Anterior cingulate cortex (tissue), 58 donors: ENCODE measurements at regions not wholly inside any gene's neighbourhood (a gene's known extent, or its start where the extent isn't known, plus 50 kb on each side); places are given as distances from the start of the nearest gene placed in this dataset.
A peak's percentile ranks its signal among the peaks of the same experiment; 100 is the strongest.

Source experiments
- DNase-seq, 58 donors: peaks; one replicate each; lab custom pipeline; 2025; lab: John Stamatoyannopoulos, UW

DNA sequence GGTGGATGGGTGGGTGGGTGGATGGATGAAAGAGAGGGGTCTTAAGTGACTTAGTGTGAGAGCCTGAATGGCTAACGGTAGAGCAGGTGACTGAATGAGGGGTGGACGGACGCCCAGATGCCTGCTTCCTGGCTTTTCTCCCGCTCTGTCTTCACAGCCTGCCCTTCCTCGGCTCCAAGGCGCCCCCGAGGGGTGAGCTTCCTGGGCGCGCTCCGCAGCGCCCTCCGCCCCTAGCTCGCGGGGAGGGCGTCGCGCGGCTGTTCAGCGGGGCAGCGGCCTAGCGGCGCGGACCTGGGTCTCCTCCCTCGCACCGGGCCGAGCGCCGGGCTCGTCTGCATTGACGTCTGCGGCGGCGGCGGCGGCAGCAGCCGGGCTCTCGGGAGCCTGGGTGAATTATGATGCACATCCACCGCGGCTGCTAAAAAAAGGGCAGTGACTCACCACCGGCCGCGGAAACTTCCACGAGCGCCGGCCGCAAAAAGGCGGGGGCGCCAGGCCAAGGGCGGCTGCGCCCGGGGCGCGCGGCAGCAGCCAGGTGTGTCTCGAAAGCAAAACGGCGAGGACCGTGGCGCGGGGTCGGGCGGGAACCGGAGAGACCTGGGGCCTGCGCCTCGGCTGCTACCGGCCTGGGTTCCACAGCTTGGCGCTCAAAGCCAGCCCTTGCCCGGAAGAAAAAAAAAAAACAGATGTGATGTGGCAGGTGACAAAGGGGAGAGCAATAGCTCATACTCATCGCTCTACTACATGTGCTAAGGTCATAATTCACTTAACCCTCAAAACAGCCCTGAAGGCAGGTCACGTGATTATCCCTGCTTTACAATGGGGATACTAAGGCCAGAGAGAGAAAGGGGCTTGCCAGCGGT lies 143.0 kb upstream of the ADRA1B start:
- DNase-seq, result peak in 52 of 58 donors; percentile 7 to 81 (median 38)

DNA sequence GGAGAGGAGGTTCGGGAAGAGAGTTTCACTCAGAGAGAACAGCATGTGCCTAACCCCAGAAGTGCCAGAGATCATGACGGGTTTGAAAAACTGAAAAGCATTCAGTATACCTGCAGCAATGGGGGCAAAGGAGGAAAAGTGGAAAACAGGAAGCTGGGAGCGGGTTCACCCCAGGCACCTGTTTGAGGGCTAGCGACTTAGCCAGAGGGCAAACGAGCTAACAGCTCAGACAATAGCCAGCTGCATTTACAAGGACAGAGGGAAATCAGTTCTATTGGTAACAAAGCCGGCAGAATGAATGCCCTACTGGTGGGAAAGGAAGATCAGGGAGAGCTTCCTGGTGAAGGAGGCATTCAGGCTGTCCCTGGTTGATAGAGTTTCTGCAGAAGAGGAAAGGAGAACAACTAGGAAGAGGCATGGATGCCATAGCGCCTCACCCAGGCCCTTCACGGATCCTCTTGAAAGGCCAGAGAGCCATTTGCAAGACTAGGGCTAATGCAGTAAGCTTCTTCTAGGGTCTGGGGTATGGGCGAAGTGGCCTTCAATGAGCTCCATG lies 141.7 kb upstream of the ADRA1B start:
- no peak for DNase-seq

DNA sequence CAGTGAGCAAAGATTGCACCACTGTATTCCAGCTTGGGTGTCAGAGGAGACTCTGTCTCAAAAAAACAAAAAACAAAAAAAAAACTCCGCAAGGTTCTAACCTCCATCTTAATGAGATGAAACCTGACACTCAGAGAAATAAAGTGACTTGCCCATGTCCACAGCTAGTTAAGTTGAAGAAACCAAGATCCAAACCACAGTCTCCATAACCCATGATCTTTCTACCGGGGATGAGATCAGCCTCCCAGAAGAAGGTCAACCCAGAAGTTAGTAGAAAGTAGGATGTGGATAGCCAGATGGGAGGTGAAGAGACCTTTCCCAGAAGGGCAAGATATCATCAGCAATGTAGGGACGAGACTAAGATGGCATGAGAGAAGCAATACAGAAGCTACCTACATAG lies 140.4 kb upstream of the ADRA1B start:
- no peak for DNase-seq

- DNase-seq, result peak in 14 of 58 donors; percentile 5 to 61 (median 20)
Measured at GRCh38 chr5:159777049-159777660, 139.1 kb upstream of the ADRA1B start.

- DNase-seq, result no peak
Measured at GRCh38 chr5:159779481-159779880, 136.8 kb upstream of the ADRA1B start.

DNA sequence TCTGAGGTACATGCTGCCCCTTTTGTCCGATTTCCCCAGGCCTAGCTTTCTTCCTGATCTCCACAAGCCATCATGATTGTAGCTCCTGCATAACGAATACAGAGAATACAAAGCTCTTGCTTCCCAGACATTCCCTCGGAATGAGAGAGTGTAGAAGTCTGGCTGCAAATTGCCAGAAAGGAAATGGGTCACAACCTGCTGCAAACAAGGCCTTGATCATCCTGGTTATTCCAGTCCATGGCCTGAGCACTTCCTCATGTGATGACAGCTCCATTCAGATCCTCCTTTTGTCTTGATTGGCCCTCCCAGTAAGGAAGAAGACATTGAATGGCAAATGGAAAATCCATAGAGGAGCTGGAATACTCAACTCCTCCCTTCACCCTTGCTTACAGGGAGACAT lies 136.0 kb upstream of the ADRA1B start:
- no peak for DNase-seq

DNA sequence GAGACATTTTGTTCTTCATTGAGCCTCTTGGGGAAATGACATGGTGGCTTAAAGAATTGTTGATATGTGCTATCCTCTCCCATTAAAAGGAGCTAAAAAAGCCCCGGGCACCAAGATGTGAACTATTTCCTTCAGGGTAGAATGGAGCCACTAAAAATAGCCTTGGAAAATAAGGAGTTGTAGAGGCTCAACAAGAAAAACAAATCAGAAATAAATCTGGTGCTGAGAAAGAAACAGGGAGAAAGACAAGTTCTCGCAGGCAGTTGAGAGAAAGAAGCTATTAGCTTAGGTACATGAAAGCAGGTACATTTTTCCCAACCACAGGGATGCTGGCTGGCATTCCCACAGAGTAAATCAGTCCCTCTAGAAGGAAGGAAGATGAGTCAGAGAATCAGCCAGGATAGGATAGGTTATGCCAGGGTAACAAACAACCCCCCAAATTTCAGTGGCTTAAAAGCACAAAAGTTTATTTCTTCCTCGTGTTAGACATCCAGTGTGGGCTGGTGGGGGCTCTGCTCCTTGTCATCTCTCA lies 134.6 kb upstream of the ADRA1B start:
- DNase-seq, result no peak

DNA sequence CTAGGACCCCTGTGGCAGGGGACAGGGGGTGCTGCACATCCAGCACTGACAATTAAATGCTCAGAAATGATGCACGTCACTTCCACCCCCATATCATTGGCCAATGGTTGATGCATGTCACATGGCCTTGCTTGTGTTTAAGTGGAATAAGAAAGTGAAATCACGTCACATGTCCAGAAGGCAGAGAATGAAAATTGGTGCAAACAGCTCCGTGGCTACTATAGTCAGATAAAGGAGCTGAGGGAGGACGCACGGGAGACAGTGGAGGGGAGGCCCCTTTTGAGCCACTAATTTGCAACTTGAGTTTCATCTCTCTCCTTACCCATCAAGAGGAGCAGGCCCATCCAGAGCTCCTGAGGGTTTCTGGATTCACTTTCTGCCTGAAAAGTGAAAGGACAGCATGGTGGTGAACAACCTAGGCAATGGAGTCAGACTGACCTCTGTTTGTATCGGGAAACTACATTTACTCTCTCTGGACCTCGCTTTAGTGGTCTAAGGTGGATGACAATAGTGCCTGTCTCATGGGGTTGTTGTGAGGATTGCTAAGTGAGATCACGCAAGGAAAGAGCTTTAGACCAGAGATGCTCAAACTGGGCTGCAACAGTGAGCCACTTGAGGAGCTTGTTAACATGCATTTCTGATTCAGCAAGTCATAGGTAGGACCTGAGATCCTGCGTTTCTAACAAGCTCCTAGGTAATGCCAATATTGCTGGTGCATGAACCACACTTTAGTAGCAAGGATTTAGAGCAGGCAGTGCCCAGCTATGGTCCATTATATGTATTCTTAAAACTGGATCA lies 133.9 kb upstream of the ADRA1B start:
- no peak for DNase-seq

DNA sequence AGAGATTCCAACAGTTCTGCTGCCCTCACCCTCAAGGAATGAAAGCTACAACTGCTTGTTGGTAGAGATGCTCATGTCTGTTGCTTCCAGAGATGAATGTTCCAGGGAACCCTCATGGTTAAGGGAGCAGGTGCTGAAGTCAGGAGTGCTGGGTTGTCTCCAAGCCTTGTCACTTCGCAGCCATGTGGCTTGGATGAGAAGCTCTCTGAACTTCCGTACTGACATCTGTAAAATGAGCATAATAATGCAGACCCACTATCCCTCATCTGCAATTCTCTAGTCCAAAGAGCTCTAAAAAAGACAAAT lies 133.3 kb upstream of the ADRA1B start:
- no peak for DNase-seq

DNA sequence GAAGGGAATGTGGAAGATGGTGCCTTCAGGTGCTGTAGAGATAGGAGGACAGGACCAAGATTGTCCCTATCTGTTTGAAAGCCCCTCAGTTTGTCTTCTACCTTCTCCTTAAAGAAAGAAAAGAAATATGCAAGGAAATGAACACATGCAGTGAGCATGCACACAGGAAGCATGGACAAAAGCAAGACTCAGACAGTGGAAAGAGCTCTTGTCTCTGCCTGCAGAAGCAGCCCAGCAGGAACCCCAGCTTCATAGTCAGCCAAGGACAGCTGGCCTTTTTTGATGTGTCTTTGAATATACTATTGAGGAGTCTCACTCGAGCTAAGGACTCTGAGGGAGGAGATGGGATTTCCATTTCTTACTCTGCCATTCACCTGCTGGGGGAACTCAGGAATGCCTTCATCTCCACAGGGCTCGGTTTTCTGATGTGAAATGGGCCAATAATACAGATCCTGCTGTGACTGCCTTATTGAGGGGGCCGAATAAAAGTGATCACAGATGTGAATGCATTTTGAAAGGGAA lies 132.5 kb upstream of the ADRA1B start:
- no peak for DNase-seq

DNA sequence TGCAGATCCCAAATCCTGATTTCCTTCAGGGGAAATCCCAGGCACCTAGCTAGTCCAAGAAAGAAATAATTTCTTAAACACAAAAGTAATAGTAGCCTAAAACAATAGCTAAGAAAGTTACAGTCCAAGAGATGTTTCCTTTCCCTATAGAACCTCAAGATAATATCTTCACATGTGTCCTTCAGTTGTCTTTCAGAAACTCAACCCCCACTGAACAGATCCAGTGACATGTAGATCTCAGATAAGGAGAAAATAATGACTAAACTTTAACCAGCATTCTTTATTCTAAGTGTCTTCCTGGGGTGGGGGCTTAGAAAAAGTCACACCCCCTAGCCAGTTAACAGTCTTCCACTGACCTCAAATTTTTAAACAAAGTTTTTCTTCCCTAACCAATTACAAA lies 131.3 kb upstream of the ADRA1B start:
- no peak for DNase-seq

- no peak for DNase-seq
Measured at GRCh38 chr5:159785656-159786055, 130.6 kb upstream of the ADRA1B start.

DNA sequence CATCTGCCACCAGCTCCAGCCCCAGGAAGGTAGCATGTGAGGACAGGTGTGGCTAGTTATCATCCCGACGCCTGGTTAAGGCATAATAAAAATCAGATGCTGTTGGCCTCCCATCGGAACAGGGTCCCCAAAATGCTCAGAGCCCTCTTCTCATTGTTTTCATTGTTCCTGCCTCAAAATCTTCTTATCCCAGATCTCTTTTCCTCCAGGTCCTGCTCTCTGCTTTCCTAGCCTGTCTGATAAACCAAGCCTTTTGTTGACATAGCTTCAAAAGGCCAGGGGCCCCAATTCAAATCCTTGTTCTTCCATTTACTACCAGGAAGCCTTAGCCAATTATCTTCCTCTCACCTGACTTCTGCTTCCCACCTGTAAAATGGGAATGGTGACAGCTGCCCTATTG lies 130.1 kb upstream of the ADRA1B start:
- DNase-seq, result no peak

- DNase-seq, result no peak
Measured at GRCh38 chr5:159786901-159787691, 129.2 kb upstream of the ADRA1B start.

DNA sequence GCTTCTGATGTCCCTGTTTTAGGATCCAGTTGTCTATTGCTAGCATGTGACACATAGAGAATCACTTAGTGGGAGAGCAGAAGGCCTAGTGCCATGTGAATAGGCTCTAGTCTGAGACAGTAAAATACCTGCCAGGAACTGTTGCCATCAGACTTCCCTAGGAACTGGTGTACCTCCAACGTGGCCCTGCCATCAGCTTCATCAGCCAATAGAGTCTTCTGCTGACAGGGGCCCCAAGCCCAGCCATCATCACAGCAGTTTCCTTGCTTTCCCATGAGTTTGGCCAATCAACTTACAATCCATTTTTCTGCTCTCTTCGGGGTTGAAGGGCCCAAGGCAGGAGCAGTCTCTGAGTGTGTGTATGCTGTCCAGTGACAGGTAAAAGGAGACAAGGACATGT lies 128.4 kb upstream of the ADRA1B start:
- no peak for DNase-seq

GRCh38 chr5:159788835-159789331 lies 127.4 kb upstream of the ADRA1B start:
- no peak for DNase-seq

DNA sequence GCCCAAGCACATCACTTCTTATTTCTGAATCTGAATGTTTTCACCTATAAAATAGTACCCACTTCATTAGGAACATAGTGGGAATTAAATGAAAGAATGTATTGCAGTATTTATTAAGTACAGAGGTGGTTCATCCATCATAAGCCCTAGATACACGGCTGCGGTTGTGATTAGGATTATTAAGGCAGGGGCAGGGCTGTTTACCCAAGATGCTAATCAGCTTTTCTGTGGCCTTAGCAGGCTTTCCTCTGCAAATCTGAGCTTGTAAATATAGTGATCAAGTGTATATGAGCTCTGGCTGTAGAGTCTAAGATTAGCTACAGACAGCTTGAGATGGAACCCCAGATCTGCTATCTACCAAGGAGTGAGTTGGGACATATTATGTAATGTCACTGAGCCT lies 124.1 kb upstream of the ADRA1B start:
- DNase-seq, result no peak

DNA sequence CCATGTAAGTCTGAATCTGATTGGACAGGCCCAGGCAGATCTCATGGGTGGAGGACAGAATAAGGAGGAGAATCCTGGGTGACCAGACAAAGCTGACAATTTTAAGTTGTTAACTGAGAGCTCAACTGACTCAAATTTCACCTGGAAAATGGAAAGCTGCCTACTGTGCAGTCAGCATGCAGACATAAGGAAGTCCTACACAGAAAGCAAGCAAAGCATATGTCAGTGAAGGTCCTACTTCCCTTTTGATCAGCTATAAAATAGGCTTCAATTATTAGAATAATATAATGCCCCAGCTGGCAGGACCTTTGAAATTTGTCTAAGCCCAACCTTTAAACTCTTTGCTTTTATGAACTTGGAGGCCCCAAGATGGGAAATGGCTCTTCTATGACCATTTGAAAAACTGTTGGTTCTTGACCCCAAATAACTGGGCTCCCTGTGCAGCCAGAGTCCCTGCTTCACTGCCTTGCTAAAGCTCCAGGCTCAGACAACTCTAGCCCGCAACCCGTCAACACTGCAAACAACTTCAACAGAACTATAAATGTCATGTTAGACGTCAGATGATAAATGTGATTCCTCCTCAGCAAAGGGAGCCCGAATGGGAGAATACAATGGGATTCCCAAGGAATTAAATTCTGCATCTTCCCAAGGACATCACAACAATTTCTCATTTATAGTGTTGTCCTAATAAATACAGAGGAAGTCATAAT lies 118.9 kb upstream of the ADRA1B start:
- no peak for DNase-seq

- DNase-seq, result no peak
Measured at GRCh38 chr5:159799701-159800100, 116.6 kb upstream of the ADRA1B start.
